Progenitor cell of endocrine pancreas (in vitro differentiated cells): ENCODE measurements at regions not wholly inside any gene's neighbourhood (a gene's known extent, or its start where the extent isn't known, plus 50 kb on each side); places are given as distances from the start of the nearest gene placed in this dataset.

Source experiments
- DNase-seq: peaks from one replicate; pipeline ENCODE4 v3.0.0; 2021; ENCODE audit warnings: low spot score; ENCODE audit not compliant: unreplicated experiment
- H3K27ac Mint-ChIP-seq: 2 replicates; pipeline ENCODE4 v1.8.0; 2021; ENCODE audit warnings: mild to moderate bottlenecking, moderate library complexity, mixed read lengths
- H3K27me3 Mint-ChIP-seq: 2 replicates; pipeline ENCODE4 v1.8.0; 2021; ENCODE audit warnings: mixed read lengths
- H3K36me3 Mint-ChIP-seq: 2 replicates; pipeline ENCODE4 v1.8.0; 2022; ENCODE audit warnings: mixed read lengths; ENCODE audit not compliant: insufficient read depth
- H3K4me1 Mint-ChIP-seq: 2 replicates; pipeline ENCODE4 v1.8.0; 2021; ENCODE audit warnings: low read depth, mixed read lengths
- H3K4me3 Mint-ChIP-seq: 2 replicates; pipeline ENCODE4 v1.8.0; 2021; ENCODE audit warnings: low read depth, mild to moderate bottlenecking, moderate library complexity, mixed read lengths
- H3K9me3 Mint-ChIP-seq: 2 replicates; pipeline ENCODE4 v1.8.0; 2021; ENCODE audit warnings: low read depth, mixed read lengths
- CTCF ChIP-seq: fragments of 200-600 bp; sonication (generic); IDR thresholded peaks from one replicate; pipeline ENCODE4 v1.5.0; 2021; ENCODE audit warnings: antibody characterized with exemption, mild to moderate bottlenecking; ENCODE audit not compliant: unreplicated experiment

- Mint-ChIP-seq H3K9me3 (no peaks in the 10 kb centered on the region), H3K27me3 (no peaks in the 10 kb centered on the region), H3K27ac (no peak overlapping the region), H3K4me1 (no peaks in the 10 kb centered on the region), H3K4me3 (no peak overlapping the region), H3K36me3 (no peaks in the 10 kb centered on the region)
- TF ChIP-seq CTCF: no peak
- DNase-seq: no peak
Observed at GRCh38 chr1:193841857-193842256, 655.4 kb upstream of the B3GALT2 start.

- DNase-seq: no peak
- TF ChIP-seq CTCF: no peak
- H3K9me3 Mint-ChIP-seq: peaks cover 22% of the 10 kb centered on the region
- H3K36me3 Mint-ChIP-seq: peaks cover 1% of the 10 kb centered on the region
- no peak overlapping the region for H3K27ac Mint-ChIP-seq
- H3K27me3 Mint-ChIP-seq: no peaks in the 10 kb centered on the region
- no peaks in the 10 kb centered on the region for H3K4me1 Mint-ChIP-seq
- H3K4me3 Mint-ChIP-seq: no peak overlapping the region
Observed at GRCh38 chr1:193831465-193831864, 645.1 kb upstream of the B3GALT2 start.

- Mint-ChIP-seq H3K4me1 (no peaks in the 10 kb centered on the region), H3K27ac (no peak overlapping the region), H3K4me3 (no peak overlapping the region), H3K27me3 (no peaks in the 10 kb centered on the region), H3K36me3 (peaks cover 1% of the 10 kb centered on the region), H3K9me3 (peaks cover 31% of the 10 kb centered on the region)
- TF ChIP-seq CTCF: no peak
- DNase-seq: no peak
Observed at GRCh38 chr1:193827516-193827915, 641.1 kb upstream of the B3GALT2 start.

- no peaks in the 10 kb centered on the region for H3K36me3 Mint-ChIP-seq
- H3K27me3 Mint-ChIP-seq: no peaks in the 10 kb centered on the region
- no peak for DNase-seq
- H3K9me3 Mint-ChIP-seq: peaks cover 23% of the 10 kb centered on the region
- H3K4me1 Mint-ChIP-seq: no peaks in the 10 kb centered on the region
- H3K4me3 Mint-ChIP-seq: no peak overlapping the region
- H3K27ac Mint-ChIP-seq: no peak overlapping the region
- no peak for TF ChIP-seq CTCF
Observed at GRCh38 chr1:193819376-193819775, 633.0 kb upstream of the B3GALT2 start.

GRCh38 chr1:193807208-193807607 is 620.8 kb upstream of the B3GALT2 start:
- DNase-seq: no peak
- Mint-ChIP-seq H3K36me3 (no peaks in the 10 kb centered on the region), H3K27me3 (no peaks in the 10 kb centered on the region), H3K4me3 (no peak overlapping the region), H3K9me3 (peaks cover 6% of the 10 kb centered on the region), H3K27ac (no peak overlapping the region), H3K4me1 (no peaks in the 10 kb centered on the region)
- TF ChIP-seq CTCF: no peak
